GM12878 (cell line): ENCODE measurements at regions not wholly inside any gene's neighbourhood (a gene's known extent, or its start where the extent isn't known, plus 50 kb on each side); places are given as distances from the start of the nearest gene placed in this dataset.

Experiments used
- CEBPB ChIP-seq, 2 experiments: fragments of 150-350 bp in 1 of 2; IDR thresholded peaks; 2 replicates each; pipeline ENCODE4 v1.6.1; 2012 to 2014; ENCODE audit warnings: low read depth in 2 of 2, low read length in 2 of 2, borderline replicate concordance in 1 of 2, inconsistent platforms in 1 of 2
- CHD1 ChIP-seq: IDR thresholded peaks from 2 replicates; pipeline ENCODE4 v1.6.1; 2012; ENCODE audit warnings: low read depth, low read length, improper control_type of control experiment
- CHD2 ChIP-seq: IDR thresholded peaks from 2 replicates; pipeline ENCODE4 v1.6.1; 2011; ENCODE audit warnings: low read depth, low read length, improper control_type of control experiment, borderline replicate concordance
- FOS ChIP-seq: IDR thresholded peaks from 3 replicates; pipeline ENCODE4 v1.6.1; 2011; ENCODE audit warnings: borderline replicate concordance; ENCODE audit not compliant: insufficient read length; ENCODE audit errors: extremely low read depth
- HDAC6 ChIP-seq: fragments of 200-600 bp; sonication (generic); IDR thresholded peaks from one replicate; pipeline ENCODE4 v1.8.0; 2017; ENCODE audit warnings: antibody characterized with exemption; ENCODE audit not compliant: unreplicated experiment
- POLR2A ChIP-seq: IDR thresholded peaks from 2 replicates; pipeline ENCODE4 v1.6.1; 2011; ENCODE audit warnings: low read depth, mild to moderate bottlenecking, low read length
- RBBP5 ChIP-seq: fragments of 200-600 bp; sonication (generic); conservative IDR thresholded peaks from 2 replicates; pipeline ENCODE4 v1.6.1; 2016
- RELA ChIP-seq: fragments of 450-650 bp; IDR thresholded peaks from 2 replicates; pipeline ENCODE4 v1.8.0; 2014; ENCODE audit warnings: borderline replicate concordance; ENCODE audit not compliant: partially characterized antibody
- SIN3A ChIP-seq: IDR thresholded peaks from 2 replicates; pipeline ENCODE4 v1.6.1; 2012; ENCODE audit warnings: low read depth, low read length, improper control_type of control experiment
- TAF1 ChIP-seq: IDR thresholded peaks from 2 replicates; pipeline ENCODE4 v1.6.1; 2011; ENCODE audit warnings: mild to moderate bottlenecking, low read depth, low read length, borderline replicate concordance
- TARDBP ChIP-seq: IDR thresholded peaks from 2 replicates; pipeline ENCODE4 v1.6.1; 2016; ENCODE audit warnings: borderline replicate concordance
- USF2 ChIP-seq: IDR thresholded peaks from 2 replicates; pipeline ENCODE4 v1.6.1; 2011; ENCODE audit warnings: low read depth, low read length, improper control_type of control experiment, borderline replicate concordance
- ZNF24 ChIP-seq: fragments of 450-650 bp; IDR thresholded peaks from 2 replicates; pipeline ENCODE4 v1.6.1; 2017; ENCODE audit warnings: antibody characterized with exemption, mild to moderate bottlenecking
- TF ChIP-seq, protein P1 (sequence below), 3 experiments: IDR thresholded peaks in 2 of 3; conservative IDR thresholded peaks in 1 of 3; 2 replicates each; pipeline ENCODE4 v1.5.1; 2011; ENCODE audit warnings: low read depth in 3 of 3, low read length in 3 of 3, mild to moderate bottlenecking in 3 of 3, control low read depth in 2 of 3, moderate library complexity in 2 of 3, inconsistent platforms in 1 of 3, mixed read lengths in 1 of 3; ENCODE audit not compliant: control insufficient read depth in 2 of 3, insufficient read depth in 1 of 3; ENCODE audit errors: extremely low read depth in 1 of 3

DNA sequence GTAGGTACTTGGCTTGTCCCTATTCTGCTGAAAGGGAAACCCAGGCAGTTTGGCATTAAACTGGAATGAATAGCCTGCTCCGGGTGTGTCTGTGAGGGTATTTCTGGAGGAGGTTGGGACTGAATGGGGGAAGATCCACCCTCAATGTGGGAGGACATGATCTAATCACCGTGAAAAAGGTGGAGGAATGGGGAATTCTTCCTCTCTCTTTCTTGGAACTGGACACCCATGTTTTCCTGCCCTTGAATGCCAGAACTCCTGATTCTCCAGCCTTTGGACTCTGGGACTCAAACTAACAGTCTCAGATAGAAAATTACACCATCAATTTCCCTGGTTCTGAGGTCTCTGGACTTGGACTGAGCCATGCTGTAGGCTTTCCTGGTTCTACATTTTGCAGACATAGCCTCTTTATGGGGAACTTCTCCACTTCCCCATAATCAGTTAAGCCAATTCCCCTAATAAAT lies 391.7 kb downstream of the EDEM1 start:
- TF ChIP-seq HDAC6 (no peak), CEBPB (IDR thresholded peaks at IDR 0.05; ENCODE audit: borderline replicate concordance in 1 of 2, low read depth in 2 of 2, low read length in 2 of 2) (no peak), FOS (no peak), RELA (no peak), TAF1 (no peak), RBBP5 (no peak), CHD2 (no peak), TARDBP (no peak), USF2 (no peak), POLR2A (no peak), SIN3A (no peak), CHD1 (no peak), ZNF24 (no peak)
- TF ChIP-seq, protein P1, sequence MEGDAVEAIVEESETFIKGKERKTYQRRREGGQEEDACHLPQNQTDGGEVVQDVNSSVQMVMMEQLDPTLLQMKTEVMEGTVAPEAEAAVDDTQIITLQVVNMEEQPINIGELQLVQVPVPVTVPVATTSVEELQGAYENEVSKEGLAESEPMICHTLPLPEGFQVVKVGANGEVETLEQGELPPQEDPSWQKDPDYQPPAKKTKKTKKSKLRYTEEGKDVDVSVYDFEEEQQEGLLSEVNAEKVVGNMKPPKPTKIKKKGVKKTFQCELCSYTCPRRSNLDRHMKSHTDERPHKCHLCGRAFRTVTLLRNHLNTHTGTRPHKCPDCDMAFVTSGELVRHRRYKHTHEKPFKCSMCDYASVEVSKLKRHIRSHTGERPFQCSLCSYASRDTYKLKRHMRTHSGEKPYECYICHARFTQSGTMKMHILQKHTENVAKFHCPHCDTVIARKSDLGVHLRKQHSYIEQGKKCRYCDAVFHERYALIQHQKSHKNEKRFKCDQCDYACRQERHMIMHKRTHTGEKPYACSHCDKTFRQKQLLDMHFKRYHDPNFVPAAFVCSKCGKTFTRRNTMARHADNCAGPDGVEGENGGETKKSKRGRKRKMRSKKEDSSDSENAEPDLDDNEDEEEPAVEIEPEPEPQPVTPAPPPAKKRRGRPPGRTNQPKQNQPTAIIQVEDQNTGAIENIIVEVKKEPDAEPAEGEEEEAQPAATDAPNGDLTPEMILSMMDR (IDR thresholded peaks at IDR 0.05 in 2 of 3, conservative IDR thresholded peaks at IDR 0.05 in 1 of 3; ENCODE audit: control insufficient read depth in 2 of 3, extremely low read depth in 1 of 3, insufficient read depth in 1 of 3, low read depth in 3 of 3, low read length in 3 of 3) = no peak
